SK-N-SH (cell line): ENCODE measurements at regions not wholly inside any gene's neighbourhood (a gene's known extent, or its start where the extent isn't known, plus 50 kb on each side); places are given as distances from the start of the nearest gene placed in this dataset.

Experiments
- CTCF ChIA-PET: fragments of 300-600, 350-600 bp; formaldehyde crosslinking; extraction: SDS; loops from one replicate; lab custom pipeline; 2021; lab: Yijun Ruan, JAX
- POLR2A ChIA-PET: fragments of 350-600 bp; sonication (Branson Sonifier 250); formaldehyde crosslinking; extraction: SDS; loops from one replicate; lab custom pipeline; 2020; ENCODE audit warnings: antibody characterized with exemption, inconsistent platforms; lab: Yijun Ruan, JAX
- DNase-seq: peaks from one replicate; pipeline ENCODE4 v3.0.0; 2012
- H2AFZ ChIP-seq: fragments of 200-600 bp; sonication (generic); 2 replicates; pipeline ENCODE4 v1.8.1; 2016; ENCODE audit warnings: antibody characterized with exemption, mild to moderate bottlenecking, low read depth
- H3F3A ChIP-seq: fragments of 200-600 bp; sonication (generic); replicated peaks from 2 replicates; pipeline ENCODE3; 2016; ENCODE audit warnings: antibody characterized with exemption, mild to moderate bottlenecking; ENCODE audit not compliant: insufficient read depth
- H3K27ac ChIP-seq, 2 experiments: fragments of 200-500 bp in 1 of 2; fragments of 200-600 bp in 1 of 2; sonication (Bioruptor generic) in 1 of 2; sonication (generic), shearing (Covaris generic) in 1 of 2; 2 replicates each; pipeline versions ENCODE4 v1.5.1 to v1.6.1; 2014 to 2016; ENCODE audit warnings: low read depth in 2 of 2, inconsistent platforms in 1 of 2, low read length in 1 of 2, mild to moderate bottlenecking in 1 of 2, mixed read lengths in 1 of 2
- H3K27me3 ChIP-seq: fragments of 200-600 bp; sonication (generic), shearing (Covaris generic); 2 replicates; pipeline ENCODE4 v1.6.1; 2016; ENCODE audit warnings: mixed run types; ENCODE audit not compliant: insufficient read depth
- H3K36me3 ChIP-seq, 2 experiments: fragments of 200-500 bp in 1 of 2; fragments of 200-600 bp in 1 of 2; sonication (Bioruptor generic) in 1 of 2; sonication (generic) in 1 of 2; replicated peaks in 1 of 2; 2 replicates each; pipeline versions ENCODE3 to v1.5.1; 2014 to 2016; ENCODE audit warnings: low read length in 1 of 2, mild to moderate bottlenecking in 1 of 2; ENCODE audit not compliant: insufficient read depth in 2 of 2, control insufficient read depth in 1 of 2
- H3K4me1 ChIP-seq, 2 experiments: fragments of 200-500 bp in 1 of 2; fragments of 200-600 bp in 1 of 2; sonication (Bioruptor generic) in 1 of 2; sonication (generic), shearing (Covaris generic) in 1 of 2; 2 replicates each; pipeline versions ENCODE4 v1.5.1 to v1.6.1; 2014 to 2016; ENCODE audit warnings: low read depth in 1 of 2, low read length in 1 of 2, mixed run types in 1 of 2; ENCODE audit not compliant: insufficient read depth in 2 of 2, control insufficient read depth in 1 of 2
- H3K4me2 ChIP-seq: fragments of 200-600 bp; sonication (generic), shearing (Covaris generic); 2 replicates; pipeline ENCODE4 v1.6.1; 2017; ENCODE audit warnings: mixed run types
- H3K4me3 ChIP-seq, 2 experiments: fragments of 200-500 bp in 1 of 2; fragments of 200-600 bp in 1 of 2; sonication (Bioruptor generic) in 1 of 2; sonication (generic), shearing (Covaris generic) in 1 of 2; 2 replicates each; pipeline versions ENCODE4 v1.5.1 to v1.8.1; 2014 to 2016; ENCODE audit warnings: low read depth in 2 of 2, inconsistent platforms in 1 of 2, low read length in 1 of 2, mild to moderate bottlenecking in 1 of 2, mixed read lengths in 1 of 2, moderate library complexity in 1 of 2
- H3K79me2 ChIP-seq: fragments of 200-600 bp; sonication (generic); 2 replicates; pipeline ENCODE4 v1.8.1; 2017; ENCODE audit warnings: mild to moderate bottlenecking; ENCODE audit not compliant: insufficient read depth
- H3K9ac ChIP-seq: fragments of 200-600 bp; sonication (generic); 2 replicates; pipeline ENCODE4 v1.6.1; 2017; ENCODE audit warnings: mixed run types
- H3K9me2 ChIP-seq: fragments of 200-600 bp; sonication (generic); 2 replicates; pipeline ENCODE4 v1.6.1; 2017; ENCODE audit warnings: mixed run types
- H3K9me3 ChIP-seq: fragments of 200-600 bp; sonication (generic); 2 replicates; pipeline ENCODE4 v1.6.1; 2017; ENCODE audit warnings: mixed run types, mild to moderate bottlenecking, moderate library complexity
- H4K20me1 ChIP-seq: fragments of 200-600 bp; sonication (generic); 2 replicates; pipeline ENCODE4 v1.6.1; 2017; ENCODE audit warnings: mild to moderate bottlenecking, mixed run types; ENCODE audit not compliant: insufficient read depth
- CHD2 ChIP-seq: fragments of 150-350 bp; IDR thresholded peaks from 2 replicates; pipeline ENCODE4 v1.6.1; 2018; ENCODE audit warnings: low read length; ENCODE audit not compliant: partially characterized antibody
- CTCF ChIP-seq: fragments of 200-600 bp; sonication (generic); IDR thresholded peaks from 2 replicates; pipeline ENCODE4 v1.6.1; 2017; ENCODE audit warnings: antibody characterized with exemption, mild to moderate bottlenecking, moderate library complexity
- FOSL2 ChIP-seq: IDR thresholded peaks from 2 replicates; pipeline ENCODE4 v1.4.0; 2012; ENCODE audit warnings: low read depth, mild to moderate bottlenecking, moderate library complexity, borderline replicate concordance
- NFIC ChIP-seq: IDR thresholded peaks from 2 replicates; pipeline ENCODE4 v1.4.0; 2012; ENCODE audit warnings: borderline replicate concordance
- SIN3A ChIP-seq: IDR thresholded peaks from 2 replicates; pipeline ENCODE4 v1.6.1; 2012; ENCODE audit warnings: low read depth, mild to moderate bottlenecking, low read length, moderate library complexity, borderline replicate concordance
- SMC3 ChIP-seq: IDR thresholded peaks from 2 replicates; pipeline ENCODE4 v1.6.1; 2012; ENCODE audit warnings: low read depth, low read length, improper control_type of control experiment
- WGBS: methylation state at CpG from one replicate; pipeline ENCODE4 v1.1.6; 2017; ENCODE audit warnings: low lambda C conversion rate; 5-methylcytosine and 5-hydroxymethylcytosine counted together
- TF ChIP-seq, protein P1 (sequence below): IDR thresholded peaks from 2 replicates; pipeline ENCODE4 v1.4.0; 2012; ENCODE audit warnings: low read depth, borderline replicate concordance

DNA sequence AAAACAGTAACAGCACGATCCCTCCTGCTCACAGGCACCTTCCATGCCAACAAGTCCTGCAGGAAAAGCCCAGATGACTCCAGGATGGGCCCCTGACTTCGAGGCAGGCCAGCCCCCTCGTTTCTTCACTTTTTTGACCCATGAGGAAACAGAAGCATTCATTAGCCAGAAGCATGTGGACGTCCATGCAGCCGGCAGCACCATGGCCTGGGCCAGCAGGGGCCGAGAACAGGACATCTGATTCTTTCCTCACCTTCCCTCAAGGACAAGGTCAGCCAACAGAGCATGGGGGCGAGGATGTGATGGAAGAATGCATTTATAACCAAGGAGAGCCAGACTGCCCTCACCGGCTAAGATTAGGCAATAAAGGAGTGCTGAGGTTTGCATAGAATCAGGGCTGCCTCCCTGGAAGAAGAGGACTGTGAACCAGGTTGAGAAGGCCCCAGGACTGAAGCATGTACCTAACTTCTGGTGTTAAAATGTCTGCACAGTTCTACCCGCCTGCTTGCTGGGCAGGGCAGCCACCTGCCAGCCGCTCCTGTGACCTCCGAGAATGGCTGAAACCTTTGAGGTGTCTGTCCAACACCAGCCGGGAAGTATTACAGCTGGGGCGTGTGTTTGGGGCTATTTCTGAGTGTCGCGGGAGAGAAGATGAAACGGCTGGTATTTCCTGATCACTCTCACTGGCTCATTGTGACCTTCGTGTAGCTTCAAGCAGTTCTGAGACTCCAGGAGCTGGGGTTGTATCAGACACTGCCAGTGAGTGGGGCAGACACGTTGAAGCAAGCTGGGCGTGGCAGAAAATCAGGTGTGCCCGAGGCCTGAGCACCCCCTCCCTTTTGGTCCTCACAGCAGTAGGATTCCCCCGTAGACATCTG lies 94.0 kb upstream of the TNRC6C start:
- Histone ChIP-seq H3K9ac (no peak overlapping the region), H3K4me2 (no peak overlapping the region), H2AFZ (no peak overlapping the region), H3K9me3 (no peaks in the 10 kb centered on the region), H3K79me2 (no peaks in the 10 kb centered on the region), H3K4me3 (no peak overlapping the region), H3K27me3 (peaks cover 14% of the 10 kb centered on the region; the same call in 1 of the 2 replicates), H3K4me1 (peaks cover 0 to 32% of the 10 kb centered on the region in 2 experiments; a peak in 1 of 4 replicates), H4K20me1 (no peaks in the 10 kb centered on the region), H3K36me3 (no peaks in the 10 kb centered on the region), H3F3A (no peaks in the 10 kb centered on the region), H3K27ac (no peak overlapping the region), H3K9me2 (no peaks in the 10 kb centered on the region)
- no peak for TF ChIP-seq CHD2
- TF ChIP-seq, protein P1, sequence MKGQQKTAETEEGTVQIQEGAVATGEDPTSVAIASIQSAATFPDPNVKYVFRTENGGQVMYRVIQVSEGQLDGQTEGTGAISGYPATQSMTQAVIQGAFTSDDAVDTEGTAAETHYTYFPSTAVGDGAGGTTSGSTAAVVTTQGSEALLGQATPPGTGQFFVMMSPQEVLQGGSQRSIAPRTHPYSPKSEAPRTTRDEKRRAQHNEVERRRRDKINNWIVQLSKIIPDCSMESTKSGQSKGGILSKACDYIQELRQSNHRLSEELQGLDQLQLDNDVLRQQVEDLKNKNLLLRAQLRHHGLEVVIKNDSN = no peak
- no peak for TF ChIP-seq SIN3A
- TF ChIP-seq CTCF = no peak
- TF ChIP-seq NFIC = no peak
- no peak for TF ChIP-seq SMC3
- POLR2A ChIA-PET = interaction anchor here (1.0 kb wide), 1 partner anchor 96 kb away, joined by 3 read pairs; no protein-coding TSS in a partner anchor
- 67% methylated on average over 20 of the region's 21 CpGs for WGBS
- peak; percentile 62 for DNase-seq
- CTCF ChIA-PET = interaction anchor here (0.9 to 2.5 kb wide), 7 partner anchors 10 to 321 kb away, joined by 3 to 8 read pairs (median 3); no protein-coding TSS in a partner anchor

GRCh38 chr17:77865112-77865611 lies 93.3 kb upstream of the TNRC6C start:
- H3K4me2 ChIP-seq = no peak overlapping the region
- DNase-seq = peak; percentile 73
- H3K4me1 ChIP-seq = peaks cover 0 to 32% of the 10 kb centered on the region in 2 experiments; a peak in 1 of 4 replicates
- no peak overlapping the region for H3K4me3 ChIP-seq
- no peaks in the 10 kb centered on the region for H4K20me1 ChIP-seq
- no peak overlapping the region for H3K9ac ChIP-seq
- H2AFZ ChIP-seq = no peak overlapping the region
- H3K9me2 ChIP-seq = no peaks in the 10 kb centered on the region
- no peaks in the 10 kb centered on the region for H3K36me3 ChIP-seq
- ChIA-PET CTCF (interaction anchor here (1.1 to 1.3 kb wide), 2 partner anchors 10 to 11 kb away, joined by 3 read pairs; no protein-coding TSS in a partner anchor), POLR2A (interaction anchor here (0.5 to 1.0 kb wide), 2 partner anchors 95 to 141 kb away, joined by 3 read pairs; no protein-coding TSS in a partner anchor)
- H3F3A ChIP-seq = no peaks in the 10 kb centered on the region
- 77% methylated on average over 20 of the region's 22 CpGs for WGBS
- peaks cover 19% of the 10 kb centered on the region; the same call in 1 of the 2 replicates for H3K27me3 ChIP-seq
- no peaks in the 10 kb centered on the region for H3K79me2 ChIP-seq
- H3K27ac ChIP-seq = peak overlapping the region in 1 of 2 experiments; percentile 12; a peak in 1 of 4 replicates
- H3K9me3 ChIP-seq = no peaks in the 10 kb centered on the region
- TF ChIP-seq CTCF (no peak), FOSL2 (no peak)
